Stimulated activated CD8-positive, alpha-beta memory T cell treated with anti-CD3 and anti-CD28 coated beads, Interleukin-7, amount 100 ng/mL, for 4 hours (primary cell): ENCODE measurements at regions not wholly inside any gene's neighbourhood (a gene's known extent, or its start where the extent isn't known, plus 50 kb on each side); places are given as distances from the start of the nearest gene placed in this dataset.
"Not testable (repeated sequence)": the region's sequence is repeated elsewhere in the genome, so short reads cannot be mapped to it uniquely, and the experiment has no call there.

Experiments
- DNase-seq, 2 donors: peaks; one replicate each; pipeline ENCODE4 v3.0.0-alpha.2; 2020; ENCODE audit warnings: low read depth in 2 of 2

DNA sequence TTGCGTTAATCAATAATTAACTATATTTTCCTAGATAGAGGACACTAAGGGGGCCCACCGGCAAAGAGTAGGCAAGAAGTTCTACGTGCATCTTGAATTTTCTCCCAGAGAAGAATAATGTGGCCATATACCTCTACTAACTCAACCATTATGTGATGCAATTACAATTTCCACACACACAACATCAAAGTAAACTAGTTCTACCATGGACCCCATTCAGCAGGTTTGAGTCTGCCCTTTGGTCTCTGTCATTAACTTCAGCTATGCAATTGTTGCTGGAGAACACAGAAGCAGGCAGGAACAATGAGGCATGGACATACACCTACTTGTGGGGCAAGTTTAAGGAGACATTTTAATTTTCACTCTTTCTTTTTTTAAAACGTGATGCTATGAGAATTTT is 705.9 kb downstream of the PDCD6IP start:
- no peak for DNase-seq

DNA sequence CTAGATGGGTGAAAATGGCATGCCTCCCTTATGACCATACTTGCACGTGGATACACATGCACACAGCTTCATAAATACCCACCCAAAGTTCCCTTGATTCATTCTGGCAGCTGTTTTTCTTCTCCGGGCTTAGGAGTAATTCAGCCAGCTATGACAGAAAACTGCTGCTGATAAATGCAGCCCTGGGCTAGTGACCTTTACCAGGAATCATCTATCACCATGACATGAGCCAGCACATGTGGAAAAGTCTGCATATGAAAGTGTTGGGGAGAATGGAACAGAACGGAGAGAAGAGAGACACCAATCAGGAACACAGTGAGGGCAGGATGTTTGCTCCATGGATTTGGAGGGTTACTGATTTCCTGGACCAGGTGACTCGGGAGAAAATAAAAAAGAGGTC is 706.3 kb downstream of the PDCD6IP start:
- DNase-seq, result no peak

DNA sequence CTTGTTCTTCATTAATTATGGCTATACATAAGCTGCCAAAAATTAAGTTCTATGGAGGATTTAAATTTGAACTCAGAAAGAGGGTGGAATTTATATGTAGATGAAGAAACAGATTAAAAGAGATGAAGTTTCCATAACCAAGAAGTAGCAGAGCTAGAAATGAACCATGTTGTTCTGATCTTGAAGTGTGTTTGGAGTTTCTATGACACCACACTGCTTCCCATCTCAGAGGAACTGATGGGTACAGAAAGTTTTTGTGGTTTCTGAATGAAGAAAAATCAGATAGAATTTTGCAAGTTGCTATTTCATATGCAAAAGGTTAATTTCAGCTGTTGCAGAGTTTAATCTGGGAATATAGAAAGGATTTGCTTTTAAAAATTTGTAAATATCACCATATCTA is 710.3 kb downstream of the PDCD6IP start:
- DNase-seq, result no peak

DNA sequence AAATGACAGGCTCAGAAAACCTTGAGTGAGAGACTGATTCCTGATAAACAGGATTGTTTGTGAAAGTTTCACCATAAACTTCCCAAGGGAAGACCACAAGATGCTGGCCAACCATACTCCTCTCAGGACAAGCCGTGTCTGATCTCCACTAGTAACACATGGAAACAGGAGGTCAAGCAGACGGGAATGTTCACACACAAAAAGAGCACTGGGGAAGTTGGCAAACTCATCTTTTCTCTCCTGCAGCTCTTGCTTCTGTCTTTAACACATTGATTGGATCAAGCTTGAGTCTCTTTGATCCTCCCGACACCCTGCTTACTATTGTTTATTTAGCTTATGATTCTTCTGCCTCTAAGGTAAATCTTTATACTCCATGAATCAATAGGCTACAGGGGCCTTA is 713.5 kb downstream of the PDCD6IP start:
- DNase-seq, result no peak

DNA sequence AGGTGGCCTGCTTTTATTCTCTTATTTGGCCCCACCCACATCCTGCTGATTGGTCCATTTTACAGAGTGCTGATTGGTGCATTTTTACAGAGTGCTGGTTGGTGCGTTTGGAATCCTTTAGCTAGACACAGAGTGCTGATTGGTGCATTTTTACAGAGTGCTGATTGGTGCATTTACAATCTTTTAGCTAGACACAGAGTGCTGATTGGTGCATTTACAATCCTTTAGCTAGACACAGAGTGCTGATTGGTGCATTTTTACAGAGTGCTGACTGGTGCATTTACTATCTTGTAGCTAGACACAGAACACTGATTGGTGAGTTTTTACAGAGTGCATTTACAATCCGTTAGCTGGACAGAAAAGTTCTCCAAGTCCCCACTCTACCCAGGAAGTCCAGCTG is 720.6 kb downstream of the PDCD6IP start:
- DNase-seq, result not testable (repeated sequence)

DNA sequence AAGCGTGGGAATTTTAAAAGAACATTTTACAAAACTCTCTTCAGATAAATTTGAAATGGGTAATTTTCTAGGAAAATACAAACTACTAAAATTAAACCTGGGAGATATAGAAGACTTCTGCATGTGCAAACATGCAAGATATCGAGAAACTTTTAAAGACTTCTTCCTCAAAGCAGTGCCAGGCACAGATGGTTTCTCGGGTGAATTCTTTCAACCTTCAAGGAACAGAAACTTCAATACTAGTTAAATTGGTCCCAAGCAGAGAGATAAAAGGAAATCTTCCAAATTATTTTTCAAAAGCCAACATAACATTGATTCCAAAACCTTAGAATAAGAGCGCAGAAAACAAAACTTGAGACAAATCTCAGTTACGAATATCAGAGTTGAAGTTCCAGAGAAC is 732.7 kb downstream of the PDCD6IP start:
- DNase-seq, result no peak

DNA sequence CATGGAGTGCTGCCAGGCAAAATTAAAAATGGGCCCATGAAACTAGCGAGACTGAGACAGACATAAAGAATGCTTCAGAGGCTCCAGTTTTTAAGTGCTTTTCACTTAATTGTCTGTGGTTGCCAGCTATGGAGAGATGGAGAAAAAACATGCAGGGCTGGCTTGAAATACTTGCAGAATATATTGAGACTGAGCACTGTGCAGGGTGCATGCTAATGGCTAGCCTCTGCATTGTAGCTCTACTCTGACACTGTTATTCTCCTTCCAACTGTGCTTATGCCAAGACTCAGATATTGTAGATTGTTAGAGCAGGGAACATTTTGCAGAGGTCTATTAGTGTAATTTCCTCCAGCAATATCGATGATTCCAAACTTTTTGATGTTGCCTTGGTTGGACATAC is 735.0 kb downstream of the PDCD6IP start:
- DNase-seq, result no peak

DNA sequence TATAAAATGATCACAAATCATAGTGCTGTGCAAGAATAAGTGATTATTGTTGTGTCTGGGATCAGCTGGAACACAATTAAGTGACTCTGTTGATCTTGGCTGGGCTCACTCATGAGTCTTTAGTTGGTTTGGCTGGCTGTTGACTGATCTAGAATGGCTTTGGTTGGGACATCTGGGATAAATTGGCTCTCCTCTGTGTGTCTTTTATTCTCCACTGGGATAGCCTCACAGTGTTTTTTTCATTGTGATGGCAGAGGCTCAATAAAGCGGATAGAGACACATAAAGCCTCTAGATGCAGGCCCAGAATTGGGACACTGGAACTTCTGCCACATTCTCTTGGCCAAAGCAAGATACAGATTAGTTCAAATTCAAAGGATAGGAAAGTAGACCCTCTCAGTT is 735.6 kb downstream of the PDCD6IP start:
- no peak for DNase-seq

DNA sequence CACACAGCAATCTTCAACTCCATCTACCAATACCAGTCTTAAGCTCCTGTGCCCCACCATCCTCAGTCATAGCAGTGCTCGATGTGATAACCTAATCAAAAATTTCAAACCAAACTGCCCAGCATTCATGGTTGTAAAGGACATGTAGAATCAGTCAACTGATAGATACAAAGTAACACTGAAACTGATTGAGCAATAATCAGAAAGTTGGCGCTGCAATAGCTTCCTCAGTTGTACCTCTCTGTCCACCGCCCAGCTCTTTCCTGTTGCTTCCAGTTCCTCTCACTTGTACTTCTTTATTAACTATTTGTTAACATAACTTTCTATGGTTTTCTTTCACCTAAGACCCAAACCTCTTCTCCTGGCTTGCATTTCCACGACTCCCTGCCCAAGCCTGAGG is 745.7 kb downstream of the PDCD6IP start:
- DNase-seq, result no peak

DNA sequence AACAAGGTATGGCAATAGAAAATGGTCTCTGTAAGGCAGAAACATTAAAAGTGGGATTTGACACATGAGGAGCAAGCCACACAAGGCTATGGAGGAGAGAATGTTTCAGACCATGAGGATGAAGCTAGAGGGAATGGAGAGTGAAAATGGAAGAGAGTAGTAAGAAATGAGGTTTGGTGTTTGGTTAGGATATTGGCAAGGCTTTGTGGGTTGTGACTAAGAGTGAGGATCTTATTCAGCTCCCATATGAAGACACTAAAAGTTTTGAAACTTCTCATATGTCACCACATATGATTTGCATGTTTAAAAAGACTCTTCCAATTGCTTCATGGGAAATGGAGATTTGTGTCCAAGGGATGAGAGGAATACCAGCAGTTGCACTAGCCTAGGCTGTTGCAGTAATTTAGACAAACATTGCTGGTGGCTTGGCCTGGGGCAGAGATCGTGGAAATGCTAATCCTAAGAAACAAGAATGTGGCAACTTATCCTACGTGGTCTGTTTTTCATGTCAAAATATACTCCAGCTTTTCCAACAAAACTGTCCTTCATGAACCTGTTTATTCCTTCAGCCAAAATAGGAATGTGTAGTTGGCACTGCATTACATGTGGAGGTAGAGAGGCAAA is 749.0 kb downstream of the PDCD6IP start:
- DNase-seq, result no peak

DNA sequence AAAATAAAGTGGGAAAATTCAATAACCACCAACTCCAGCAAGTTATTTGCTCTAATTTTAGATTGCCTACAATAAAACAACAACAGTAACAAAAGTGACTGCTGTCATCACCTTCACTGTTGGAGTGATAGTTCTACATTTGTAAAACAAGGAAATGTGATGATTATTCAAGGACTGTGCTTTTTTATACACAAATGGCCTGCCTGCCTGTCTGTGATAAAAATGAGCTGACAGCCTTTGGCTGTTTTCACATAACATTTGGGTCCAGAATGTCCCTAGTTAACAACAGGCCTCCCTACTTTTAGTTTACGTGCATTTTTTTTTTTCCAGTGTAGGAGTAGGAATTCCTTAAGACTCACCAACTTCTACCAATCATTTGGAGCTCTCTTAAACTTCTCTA is 768.8 kb downstream of the PDCD6IP start:
- DNase-seq, result no peak

DNA sequence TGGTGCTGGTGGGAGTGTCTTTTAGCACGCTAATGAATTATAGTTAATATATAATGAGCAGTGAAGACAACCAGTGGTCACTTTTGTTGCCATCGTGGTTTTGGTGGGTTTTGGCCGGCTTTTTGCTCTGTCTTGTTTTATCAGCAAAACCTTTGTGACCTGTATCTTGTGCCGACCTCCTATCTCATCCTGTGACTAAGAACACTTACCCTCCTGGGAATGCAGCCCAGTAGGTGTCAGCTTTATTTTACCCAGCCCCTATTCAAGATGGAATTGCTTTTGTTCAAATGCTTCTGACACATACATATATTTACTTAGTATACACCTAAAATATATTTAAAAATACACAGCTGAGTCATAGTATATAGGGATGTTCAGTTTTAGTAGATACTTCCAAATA is 770.3 kb downstream of the PDCD6IP start:
- DNase-seq, result no peak

DNA sequence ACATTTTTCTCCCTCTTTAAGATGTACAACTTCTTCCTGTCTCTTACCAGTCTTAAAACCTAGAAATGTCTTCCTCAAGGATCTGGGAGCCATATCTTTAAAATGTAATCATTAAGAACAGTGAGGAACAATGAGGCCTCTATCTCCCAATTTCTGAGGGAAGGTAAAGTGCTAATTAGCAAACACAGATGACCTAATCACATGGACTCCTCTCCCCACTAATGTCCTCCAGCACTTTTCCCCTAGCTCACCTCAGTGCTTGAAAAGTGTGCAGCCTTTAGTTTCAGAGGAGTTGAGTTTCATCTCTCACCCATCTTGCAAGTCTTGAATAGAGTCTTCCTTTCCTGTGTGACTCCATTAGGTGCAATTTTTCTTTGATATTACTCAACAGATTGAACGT is 771.0 kb downstream of the PDCD6IP start:
- DNase-seq, result no peak

DNA sequence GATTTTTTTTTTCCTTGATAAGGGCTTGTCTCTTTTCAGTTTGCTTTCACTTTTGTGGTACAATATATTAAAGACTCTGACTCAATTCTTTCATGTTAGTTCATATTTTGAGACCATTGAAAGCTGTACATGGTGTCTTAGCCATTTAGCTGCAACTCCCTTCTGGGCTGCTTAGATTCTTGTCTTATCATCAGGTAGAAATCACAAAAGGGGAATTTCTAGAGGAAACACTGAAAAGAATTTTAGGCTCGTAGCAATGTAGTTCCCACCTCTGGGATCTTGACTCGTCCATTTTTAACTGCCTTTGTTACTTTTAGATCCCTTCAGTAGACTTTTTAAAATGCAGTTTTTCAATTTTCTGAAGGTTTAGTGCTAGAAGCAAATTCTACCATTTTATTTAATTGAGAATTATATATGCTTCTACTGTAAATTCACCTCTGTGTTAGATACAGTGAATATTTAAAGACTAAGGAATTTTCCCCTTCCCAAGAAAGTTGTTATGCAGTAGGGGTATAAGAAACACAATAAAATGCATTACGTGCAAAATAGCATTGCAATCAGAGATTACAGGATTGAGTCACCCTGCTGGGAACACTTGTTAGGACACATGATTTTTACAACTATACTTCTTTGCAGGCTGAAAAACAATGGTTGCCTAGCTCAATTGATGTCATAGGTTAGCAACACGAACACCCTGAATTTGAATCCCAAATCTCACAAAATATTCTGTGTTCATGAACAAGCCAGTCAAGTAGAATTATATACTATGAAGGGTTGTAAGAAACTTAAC is 772.7 kb downstream of the PDCD6IP start:
- DNase-seq, result no peak

DNA sequence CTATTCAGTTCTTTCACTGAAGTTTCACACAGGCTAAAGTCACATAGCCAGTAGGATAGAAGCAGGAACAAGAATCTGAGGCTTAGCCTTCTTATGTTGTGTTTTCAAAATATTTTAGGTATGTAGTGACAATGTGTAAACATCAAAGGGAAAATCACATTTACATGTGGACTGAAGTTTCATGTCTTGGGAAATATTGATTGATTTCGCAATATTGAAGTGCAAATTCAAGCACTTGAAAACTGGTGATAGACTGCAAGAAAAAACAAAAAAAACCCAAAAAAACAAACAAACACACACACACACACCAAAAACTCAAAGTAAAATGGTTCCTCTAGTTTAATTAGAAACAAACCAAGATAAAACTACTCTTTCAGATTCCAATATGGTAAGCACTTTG is 773.3 kb downstream of the PDCD6IP start:
- no peak for DNase-seq

DNA sequence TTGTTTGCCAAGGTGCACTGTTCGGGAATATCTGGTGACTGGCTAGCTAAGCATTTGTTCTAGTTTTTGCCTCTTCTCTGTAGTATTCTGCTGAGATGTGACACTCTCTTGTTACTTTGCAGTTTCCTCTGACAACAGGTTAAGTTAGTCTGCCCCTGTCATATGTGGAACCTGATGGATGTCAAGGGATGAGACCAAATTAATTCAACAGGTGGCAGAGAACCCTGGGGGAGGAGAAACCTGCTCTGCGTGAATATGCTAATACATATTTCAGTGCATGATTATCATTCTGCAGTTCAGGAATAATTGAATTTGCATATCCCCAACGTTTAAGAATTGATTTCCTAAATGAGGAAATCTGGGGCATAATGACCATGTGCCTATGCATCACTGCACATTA is 777.3 kb downstream of the PDCD6IP start:
- DNase-seq, result no peak

DNA sequence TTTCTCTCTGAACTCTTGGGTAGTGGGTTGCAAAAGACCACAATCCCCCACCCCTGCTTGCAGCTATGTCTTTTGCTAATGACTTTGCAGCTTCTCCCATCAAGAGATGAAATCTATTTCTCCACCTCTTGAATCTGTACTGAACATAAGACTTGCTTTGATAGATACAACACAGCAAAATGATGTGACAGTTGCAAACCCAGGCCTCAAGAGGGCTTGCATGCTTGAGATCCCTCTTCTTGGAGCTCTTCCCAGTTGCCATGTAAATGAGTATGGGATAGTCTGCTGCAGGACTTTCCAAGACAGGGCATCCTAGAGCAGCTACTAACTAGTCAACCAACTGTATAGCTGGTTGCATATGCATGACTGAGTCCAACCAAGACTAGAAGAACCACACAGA is 783.6 kb downstream of the PDCD6IP start:
- no peak for DNase-seq

DNA sequence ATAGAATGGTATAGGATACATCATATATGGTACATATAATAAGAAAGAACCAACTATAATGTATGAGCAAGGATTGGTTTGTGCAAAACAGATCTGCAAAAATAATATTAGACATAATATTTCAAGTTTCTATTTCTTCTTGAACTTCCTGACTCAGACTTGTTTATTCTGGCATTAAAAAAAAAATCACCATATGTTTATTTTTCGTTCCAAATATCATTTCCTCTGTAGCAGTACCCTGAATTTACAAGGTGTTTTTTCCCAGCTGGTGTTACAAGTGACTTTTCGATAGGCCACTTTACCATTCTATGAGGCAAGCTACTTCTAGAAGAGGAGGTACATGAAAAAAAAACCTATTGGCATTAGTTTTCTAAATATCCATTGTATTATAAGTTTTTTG is 785.0 kb downstream of the PDCD6IP start:
- DNase-seq, result no peak

DNA sequence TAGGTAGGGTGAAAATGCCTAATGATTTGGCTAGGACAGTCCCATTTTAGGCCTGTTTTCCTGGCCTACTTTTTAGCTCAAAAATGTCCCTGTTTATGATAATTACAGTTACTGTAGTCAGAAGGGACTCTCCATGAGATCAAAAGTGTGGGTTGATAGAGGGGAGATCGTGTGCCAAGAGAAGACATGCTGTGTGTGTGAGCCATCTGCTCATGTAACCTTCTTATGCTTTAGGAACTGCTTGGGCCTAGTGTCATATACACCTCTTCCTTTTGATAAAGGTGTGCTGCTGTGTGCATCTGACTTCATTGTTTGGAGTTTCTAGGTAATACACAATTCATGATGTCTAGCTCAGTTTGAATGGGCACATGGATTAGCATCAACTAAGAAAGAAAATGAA is 786.5 kb downstream of the PDCD6IP start:
- DNase-seq, result no peak

DNA sequence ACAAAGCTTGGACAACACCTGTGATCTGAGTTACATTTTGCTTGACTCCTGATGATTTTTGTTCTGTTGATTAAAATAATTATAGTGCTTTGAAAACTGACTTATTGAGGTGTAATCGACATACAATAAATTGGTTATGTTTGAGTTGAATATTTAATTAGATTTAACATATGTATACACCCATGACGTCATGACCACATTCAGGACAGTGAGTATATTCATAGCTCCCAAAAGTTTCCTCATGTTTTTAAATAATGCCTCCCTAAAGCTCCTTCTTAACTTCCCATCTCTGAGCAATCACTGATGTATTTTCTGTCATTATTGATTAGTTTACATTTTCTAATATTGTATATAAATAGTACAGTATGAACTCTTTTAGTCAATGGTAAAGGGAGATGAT is 801.2 kb downstream of the PDCD6IP start:
- no peak for DNase-seq

DNA sequence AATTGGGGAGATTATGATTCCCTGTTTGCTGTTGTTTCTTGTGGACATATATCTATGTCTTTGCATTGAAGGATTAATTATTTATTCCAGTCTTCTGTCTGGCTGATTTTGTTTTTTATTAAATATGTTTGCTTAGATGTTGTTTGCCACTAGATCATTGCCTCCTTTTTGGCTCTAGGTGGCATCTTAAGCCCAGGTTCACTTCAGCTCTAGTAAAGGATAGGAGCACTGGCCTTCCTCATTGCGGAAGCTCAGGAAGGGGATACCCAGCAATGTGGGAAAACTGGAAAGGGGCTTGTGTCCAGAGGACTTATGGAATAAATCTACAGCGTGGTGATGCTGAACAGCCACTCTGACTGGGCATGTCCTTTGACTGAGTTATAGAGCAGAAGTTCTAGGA is 821.6 kb downstream of the PDCD6IP start:
- DNase-seq, result no peak

DNA sequence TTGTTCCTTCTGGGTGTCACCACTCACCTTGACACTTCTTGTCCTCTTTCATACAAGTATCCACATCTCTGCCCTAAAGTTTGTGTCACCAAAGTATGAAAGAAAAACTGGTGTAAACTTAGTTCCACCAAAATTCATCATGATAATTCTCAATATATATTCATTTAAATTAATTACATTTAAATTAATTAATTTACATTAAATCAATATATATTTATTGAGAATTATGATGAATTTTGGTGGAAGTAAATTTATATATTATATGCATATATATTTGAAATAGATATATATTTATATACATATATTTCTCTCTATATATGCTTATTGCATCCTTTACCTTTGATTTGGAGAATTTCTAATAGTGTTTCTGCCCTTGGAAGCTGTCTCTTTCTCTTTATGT is 828.3 kb downstream of the PDCD6IP start:
- no peak for DNase-seq

DNA sequence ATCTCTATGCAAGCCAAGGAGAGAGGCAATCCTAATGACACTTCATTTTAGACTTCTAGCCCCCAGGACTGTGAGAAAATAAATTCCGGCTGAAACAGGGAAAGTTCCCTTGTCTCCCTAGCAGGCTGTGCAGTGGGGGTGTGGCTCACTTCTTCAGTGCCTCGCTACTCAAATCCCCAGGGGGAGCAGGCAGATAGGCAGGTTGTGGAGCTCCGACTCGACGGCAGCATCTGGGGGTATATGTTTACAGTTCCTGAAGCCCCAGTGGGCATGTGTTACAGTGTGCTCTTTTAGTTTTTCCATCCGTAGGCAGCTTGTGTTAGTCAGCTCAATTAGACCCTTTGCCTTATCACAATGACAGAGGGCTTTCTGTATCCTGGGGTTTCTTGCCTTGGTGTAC is 836.5 kb downstream of the PDCD6IP start:
- no peak for DNase-seq

DNA sequence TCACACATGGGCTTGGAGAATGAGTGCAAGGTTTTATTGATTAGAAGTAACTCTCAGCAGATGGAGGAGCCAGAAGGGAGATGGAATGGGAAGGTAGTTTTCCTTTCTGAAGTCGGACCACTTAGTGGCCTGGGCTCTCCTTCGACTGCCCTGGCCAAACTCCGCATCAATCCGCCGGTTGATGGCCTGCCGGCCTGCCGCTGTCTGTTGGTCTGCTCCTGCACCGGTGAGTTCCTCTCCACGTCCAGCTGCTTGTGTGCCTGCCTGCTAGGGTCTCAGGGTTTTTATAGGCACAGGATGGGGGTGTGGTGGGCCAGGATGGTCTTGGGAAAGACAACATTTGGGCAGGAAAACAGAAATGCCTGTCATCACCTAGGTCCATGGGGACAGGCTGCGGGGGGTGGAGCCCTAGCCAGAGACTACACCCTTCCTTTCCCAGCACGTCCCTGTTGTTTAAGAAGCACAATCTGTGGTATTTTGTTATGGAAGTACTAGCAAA is 837.0 kb downstream of the PDCD6IP start:
- no peak for DNase-seq
